Fibroblast of mammary gland (primary cell): ENCODE measurements at regions not wholly inside any gene's neighbourhood (a gene's known extent, or its start where the extent isn't known, plus 50 kb on each side); places are given as distances from the start of the nearest gene placed in this dataset.
A peak's percentile ranks its signal among the peaks of the same experiment; 100 is the strongest.

Experiments
- DNase-seq: peaks from one replicate; pipeline ENCODE4 v3.0.0-alpha.2; 2010; ENCODE audit warnings: low read depth
- H3K4me3 ChIP-seq: 2 replicates; pipeline ENCODE4 v1.5.1; 2011; ENCODE audit warnings: low read depth, mild to moderate bottlenecking, low read length, moderate library complexity; ENCODE audit not compliant: control insufficient read depth
- TF ChIP-seq, protein P1 (sequence below): conservative IDR thresholded peaks from 2 replicates; pipeline ENCODE4 v1.5.1; 2011; ENCODE audit warnings: low read depth, low read length, inconsistent platforms; ENCODE audit not compliant: control insufficient read depth, insufficient read depth

DNA sequence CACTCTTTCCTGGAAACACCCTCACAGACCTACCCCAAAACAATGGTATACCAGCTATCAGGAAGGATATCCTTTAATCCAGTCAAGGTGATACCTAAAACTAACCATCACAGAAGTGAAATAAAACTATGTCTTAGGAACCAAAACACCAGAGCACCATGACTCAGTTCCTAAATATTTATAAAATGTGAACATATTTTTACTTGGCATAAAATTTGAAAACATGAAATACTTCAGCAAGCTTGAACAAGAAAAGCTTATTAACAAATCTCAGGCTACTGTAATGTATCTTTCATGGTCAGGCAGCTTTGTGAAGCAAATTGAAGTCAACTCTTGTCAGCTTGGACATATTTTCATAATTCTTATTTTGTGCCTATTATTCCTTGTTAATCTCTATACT is 440.8 kb upstream of the CDH20 start:
- H3K4me3 ChIP-seq: no peak overlapping the region
- peak; percentile 19 for DNase-seq
- TF ChIP-seq, protein P1, sequence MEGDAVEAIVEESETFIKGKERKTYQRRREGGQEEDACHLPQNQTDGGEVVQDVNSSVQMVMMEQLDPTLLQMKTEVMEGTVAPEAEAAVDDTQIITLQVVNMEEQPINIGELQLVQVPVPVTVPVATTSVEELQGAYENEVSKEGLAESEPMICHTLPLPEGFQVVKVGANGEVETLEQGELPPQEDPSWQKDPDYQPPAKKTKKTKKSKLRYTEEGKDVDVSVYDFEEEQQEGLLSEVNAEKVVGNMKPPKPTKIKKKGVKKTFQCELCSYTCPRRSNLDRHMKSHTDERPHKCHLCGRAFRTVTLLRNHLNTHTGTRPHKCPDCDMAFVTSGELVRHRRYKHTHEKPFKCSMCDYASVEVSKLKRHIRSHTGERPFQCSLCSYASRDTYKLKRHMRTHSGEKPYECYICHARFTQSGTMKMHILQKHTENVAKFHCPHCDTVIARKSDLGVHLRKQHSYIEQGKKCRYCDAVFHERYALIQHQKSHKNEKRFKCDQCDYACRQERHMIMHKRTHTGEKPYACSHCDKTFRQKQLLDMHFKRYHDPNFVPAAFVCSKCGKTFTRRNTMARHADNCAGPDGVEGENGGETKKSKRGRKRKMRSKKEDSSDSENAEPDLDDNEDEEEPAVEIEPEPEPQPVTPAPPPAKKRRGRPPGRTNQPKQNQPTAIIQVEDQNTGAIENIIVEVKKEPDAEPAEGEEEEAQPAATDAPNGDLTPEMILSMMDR: no peak

DNA sequence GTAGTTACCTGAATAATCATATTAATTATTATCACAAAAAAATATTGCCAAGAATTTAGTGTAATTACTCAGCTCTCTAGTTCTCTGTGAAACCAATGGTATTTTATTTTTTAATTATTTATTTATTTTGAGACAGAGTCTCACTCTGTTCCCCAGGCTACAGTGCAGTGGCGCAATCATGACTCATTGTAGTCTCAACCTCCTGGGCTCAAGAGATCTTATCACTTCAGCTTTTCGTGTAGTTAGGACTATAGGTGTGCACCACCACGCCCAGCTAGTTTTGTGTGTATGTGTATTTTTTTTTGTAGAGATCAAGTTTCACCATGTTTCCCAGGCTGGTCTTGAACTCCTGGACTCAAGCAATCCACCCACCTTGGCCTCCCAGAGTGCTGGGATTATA is 440.4 kb upstream of the CDH20 start:
- peak; percentile 73 for DNase-seq

DNA sequence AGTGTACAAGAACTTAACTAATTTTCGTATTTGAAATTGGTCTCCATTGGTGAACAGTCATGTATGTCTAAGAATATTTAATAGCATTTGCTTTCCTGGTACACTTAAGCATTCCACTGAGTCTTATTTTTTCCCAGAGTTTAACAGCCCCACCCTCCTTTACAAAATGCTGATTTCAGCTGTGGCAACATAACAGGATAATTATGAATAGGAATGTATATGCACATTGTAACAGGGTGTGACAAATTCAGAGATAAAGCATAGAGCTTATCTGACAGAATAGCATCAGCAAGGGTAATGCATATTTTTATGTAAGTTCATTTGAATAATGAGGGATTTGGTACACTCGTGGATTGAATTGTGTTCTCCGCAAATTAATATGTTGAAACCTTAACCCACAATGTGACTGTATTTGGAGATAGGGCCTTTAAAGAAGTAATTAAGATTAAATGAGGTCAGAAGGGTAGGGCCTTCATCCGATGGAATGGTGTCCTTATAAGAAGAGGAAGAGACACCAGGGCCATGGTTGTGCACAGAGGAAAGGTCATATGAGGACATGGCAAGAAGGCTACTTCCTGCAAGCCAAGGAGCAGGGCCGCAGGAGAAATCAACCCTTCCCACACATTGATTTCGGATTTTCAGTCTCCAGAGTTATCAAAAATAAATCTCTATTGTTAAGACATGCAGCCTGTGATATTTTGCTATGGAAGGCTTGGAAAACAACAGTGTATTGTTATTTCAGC is 439.7 kb upstream of the CDH20 start:
- TF ChIP-seq, protein P1: no peak
- no peak for DNase-seq
- no peak overlapping the region for H3K4me3 ChIP-seq

More for the DNA sequence above, 440.4 kb upstream of the CDH20 start:
- TF ChIP-seq, protein P1: no peak
- no peak overlapping the region for H3K4me3 ChIP-seq

DNA sequence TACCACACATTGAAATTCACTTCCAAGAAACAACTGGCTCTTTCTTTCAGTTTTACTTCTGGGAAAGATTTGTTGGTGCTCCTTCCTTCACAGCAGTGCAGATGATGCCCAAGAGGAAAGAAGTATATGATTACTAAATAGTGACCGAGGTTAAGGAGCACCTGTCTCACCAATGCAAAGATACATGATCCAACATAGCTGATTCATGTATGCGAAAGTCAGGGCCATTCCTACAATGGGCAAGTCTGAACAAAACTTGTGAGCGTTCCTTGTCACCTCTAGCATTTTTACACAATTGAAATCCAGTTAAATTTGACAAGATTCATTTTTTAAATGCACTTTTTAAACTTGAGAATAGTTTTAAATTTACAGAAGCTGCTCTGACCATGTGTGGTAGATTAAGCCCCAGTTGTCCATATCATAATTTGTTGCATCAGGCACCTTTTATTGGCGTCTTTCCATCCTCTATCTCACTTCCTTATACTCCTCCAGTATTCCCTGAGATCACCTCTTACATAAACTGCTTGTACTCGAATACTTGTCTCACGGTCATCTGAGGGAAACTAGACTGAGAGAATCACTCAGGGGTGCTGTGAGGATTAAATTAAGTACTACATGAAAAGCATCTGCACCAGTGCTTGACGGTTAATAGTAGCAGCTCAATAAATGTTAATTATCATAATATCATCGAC is 438.8 kb upstream of the CDH20 start:
- TF ChIP-seq, protein P1: no peak
- no peak for DNase-seq
- H3K4me3 ChIP-seq: no peak overlapping the region

DNA sequence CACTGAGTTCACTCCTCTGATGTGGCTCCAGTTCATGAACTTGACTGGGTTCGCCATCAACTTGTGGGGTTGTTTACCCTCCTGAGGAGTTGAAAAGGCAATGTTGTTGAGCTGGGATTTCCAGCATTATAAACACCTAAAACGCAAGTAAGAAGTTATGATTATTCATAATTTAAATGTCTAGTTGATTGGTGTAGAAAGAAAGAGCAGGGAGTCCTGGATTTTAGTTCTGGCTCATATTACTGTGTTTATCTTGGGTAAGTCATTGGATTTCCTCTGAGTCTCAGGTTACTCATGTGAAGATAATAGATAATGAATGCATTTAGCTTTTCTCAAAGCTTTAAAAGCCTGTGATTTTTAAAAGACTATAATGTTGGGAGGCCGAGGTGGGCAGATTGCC is 438.0 kb upstream of the CDH20 start:
- DNase-seq: peak; percentile 10
- H3K4me3 ChIP-seq: no peak overlapping the region
- TF ChIP-seq, protein P1: no peak

DNA sequence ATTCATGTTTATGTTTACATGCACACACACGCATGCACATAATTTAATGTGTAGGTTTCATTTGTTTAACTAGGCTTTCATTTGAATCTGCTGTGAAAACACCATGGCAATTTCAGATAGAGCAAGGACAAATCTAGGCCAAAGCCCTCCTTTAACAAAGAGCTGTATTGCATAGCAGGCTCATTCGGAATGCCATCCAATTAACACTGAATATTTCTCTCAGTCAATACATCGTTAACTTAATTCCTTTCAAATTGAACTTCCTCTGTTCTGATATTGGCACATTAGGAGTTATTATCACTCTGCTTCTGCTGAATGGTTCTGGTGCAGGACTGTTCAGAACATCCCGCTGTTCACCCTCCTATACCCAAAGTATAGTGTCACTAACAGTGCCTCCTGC is 435.1 kb upstream of the CDH20 start:
- H3K4me3 ChIP-seq: no peak overlapping the region
- no peak for DNase-seq
- TF ChIP-seq, protein P1: no peak
